Bronchial epithelial cell (primary cell): ENCODE measurements at regions not wholly inside any gene's neighbourhood (a gene's known extent, or its start where the extent isn't known, plus 50 kb on each side); places are given as distances from the start of the nearest gene placed in this dataset.

Source experiments
- DNase-seq: peaks from one replicate; pipeline ENCODE4 v3.0.0-alpha.2; 2010; ENCODE audit warnings: low read depth
- FAIRE-seq: peaks from 2 replicates; lab custom pipeline; 2011; peaks lifted over from hg19 to GRCh38; lab: Jason Lieb, UNC
- H3K27me3 ChIP-seq: 2 replicates; pipeline ENCODE4 v1.5.1; 2011; ENCODE audit warnings: low read length; ENCODE audit not compliant: control insufficient read depth, insufficient read depth
- H3K36me3 ChIP-seq: 2 replicates; pipeline ENCODE4 v1.5.1; 2011; ENCODE audit warnings: low read length; ENCODE audit not compliant: control insufficient read depth, insufficient read depth
- H3K4me3 ChIP-seq: 2 replicates; pipeline ENCODE4 v1.5.1; 2011; ENCODE audit warnings: mild to moderate bottlenecking, low read depth, low read length, control low read depth
- TF ChIP-seq, protein P1 (sequence below): IDR thresholded peaks from 2 replicates; pipeline ENCODE4 v1.5.1; 2011; ENCODE audit warnings: mild to moderate bottlenecking, moderate library complexity, low read length, control low read depth, inconsistent platforms; ENCODE audit not compliant: insufficient read depth, severe bottlenecking

GRCh38 chr13:26494571-26495195 is 62.8 kb upstream of the WASF3 start:
- no peaks in the 10 kb centered on the region for H3K36me3 ChIP-seq
- H3K4me3 ChIP-seq = no peak overlapping the region
- TF ChIP-seq, protein P1, sequence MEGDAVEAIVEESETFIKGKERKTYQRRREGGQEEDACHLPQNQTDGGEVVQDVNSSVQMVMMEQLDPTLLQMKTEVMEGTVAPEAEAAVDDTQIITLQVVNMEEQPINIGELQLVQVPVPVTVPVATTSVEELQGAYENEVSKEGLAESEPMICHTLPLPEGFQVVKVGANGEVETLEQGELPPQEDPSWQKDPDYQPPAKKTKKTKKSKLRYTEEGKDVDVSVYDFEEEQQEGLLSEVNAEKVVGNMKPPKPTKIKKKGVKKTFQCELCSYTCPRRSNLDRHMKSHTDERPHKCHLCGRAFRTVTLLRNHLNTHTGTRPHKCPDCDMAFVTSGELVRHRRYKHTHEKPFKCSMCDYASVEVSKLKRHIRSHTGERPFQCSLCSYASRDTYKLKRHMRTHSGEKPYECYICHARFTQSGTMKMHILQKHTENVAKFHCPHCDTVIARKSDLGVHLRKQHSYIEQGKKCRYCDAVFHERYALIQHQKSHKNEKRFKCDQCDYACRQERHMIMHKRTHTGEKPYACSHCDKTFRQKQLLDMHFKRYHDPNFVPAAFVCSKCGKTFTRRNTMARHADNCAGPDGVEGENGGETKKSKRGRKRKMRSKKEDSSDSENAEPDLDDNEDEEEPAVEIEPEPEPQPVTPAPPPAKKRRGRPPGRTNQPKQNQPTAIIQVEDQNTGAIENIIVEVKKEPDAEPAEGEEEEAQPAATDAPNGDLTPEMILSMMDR = no peak
- H3K27me3 ChIP-seq = no peaks in the 10 kb centered on the region
- no peak for FAIRE-seq
- DNase-seq = no peak

DNA sequence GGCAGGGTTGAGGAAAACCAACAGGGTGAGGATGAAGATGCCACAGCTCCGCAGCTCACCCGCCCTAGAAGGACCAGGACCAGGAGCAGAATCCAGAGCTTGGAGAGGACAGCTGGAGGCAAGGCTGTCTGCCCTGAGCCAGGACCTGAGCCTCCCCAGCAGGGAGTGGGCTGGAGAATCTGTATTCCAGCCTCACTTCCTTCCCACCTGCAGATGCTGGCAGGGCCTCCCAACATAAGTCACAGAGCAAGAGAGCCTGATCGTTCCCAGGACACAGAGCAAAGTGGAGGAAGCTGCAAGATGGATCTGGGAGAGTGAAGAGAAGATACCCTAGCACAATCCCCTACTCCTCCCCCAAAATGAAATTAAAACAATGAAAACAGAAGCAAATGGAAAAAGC is 61.7 kb upstream of the WASF3 start:
- no peaks in the 10 kb centered on the region for H3K36me3 ChIP-seq
- DNase-seq (no peak), FAIRE-seq (no peak)
- TF ChIP-seq, protein P1 = no peak
- no peaks in the 10 kb centered on the region for H3K27me3 ChIP-seq
- H3K4me3 ChIP-seq = no peak overlapping the region

GRCh38 chr13:26497968-26498511 is 59.4 kb upstream of the WASF3 start:
- FAIRE-seq = no peak
- TF ChIP-seq, protein P1 = no peak
- Histone ChIP-seq H3K27me3 (no peaks in the 10 kb centered on the region), H3K4me3 (no peak overlapping the region), H3K36me3 (no peaks in the 10 kb centered on the region)
- peak; percentile 61 for DNase-seq

DNA sequence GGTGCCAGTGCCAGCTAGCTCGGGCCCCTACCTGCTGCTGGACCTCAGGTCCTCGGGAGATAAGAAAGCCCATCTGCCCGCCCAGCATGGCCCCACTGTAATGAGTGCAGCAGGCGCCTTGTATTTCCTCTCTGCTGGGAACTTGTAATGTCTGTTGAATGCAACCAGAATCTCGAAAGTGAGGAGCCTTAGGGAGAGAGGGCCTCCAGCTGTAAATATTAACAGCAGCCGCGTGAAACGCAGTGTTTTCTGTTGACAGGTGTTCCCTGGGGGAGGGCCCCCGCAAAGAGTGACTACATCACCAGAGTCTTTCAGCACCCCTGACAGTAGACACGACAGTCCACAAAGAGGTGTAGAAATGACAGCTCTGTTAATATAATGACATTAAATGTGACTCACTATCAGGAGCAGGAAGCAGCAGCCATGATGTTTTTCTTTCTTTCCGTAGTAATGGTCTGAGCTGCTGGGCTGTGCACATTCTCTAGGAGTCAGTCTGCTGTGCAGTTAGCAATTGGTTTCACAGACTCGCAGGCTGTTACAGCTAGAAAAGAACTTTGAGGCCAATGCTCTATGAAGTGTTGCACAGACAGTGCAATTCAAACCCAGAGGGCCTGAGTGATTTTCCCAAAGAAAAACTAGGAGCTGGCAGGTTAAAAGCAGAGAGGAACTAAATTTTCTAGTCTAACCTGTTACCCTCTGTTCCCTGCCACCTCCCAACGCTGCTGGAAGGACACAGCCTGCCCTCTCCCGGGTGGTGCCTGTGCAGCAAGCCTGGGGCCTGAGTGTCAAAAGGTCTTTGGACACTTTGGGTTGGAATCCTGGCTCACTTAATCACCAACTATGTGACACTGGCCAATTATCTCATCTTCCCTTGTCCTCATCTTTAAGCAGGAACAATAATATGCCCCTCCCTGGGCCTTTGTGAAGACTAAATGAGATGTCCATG is 58.6 kb upstream of the WASF3 start:
- no peak overlapping the region for H3K4me3 ChIP-seq
- no peaks in the 10 kb centered on the region for H3K27me3 ChIP-seq
- no peak for FAIRE-seq
- peak; percentile 8 for DNase-seq
- TF ChIP-seq, protein P1 = peak; percentile 9
- no peaks in the 10 kb centered on the region for H3K36me3 ChIP-seq

DNA sequence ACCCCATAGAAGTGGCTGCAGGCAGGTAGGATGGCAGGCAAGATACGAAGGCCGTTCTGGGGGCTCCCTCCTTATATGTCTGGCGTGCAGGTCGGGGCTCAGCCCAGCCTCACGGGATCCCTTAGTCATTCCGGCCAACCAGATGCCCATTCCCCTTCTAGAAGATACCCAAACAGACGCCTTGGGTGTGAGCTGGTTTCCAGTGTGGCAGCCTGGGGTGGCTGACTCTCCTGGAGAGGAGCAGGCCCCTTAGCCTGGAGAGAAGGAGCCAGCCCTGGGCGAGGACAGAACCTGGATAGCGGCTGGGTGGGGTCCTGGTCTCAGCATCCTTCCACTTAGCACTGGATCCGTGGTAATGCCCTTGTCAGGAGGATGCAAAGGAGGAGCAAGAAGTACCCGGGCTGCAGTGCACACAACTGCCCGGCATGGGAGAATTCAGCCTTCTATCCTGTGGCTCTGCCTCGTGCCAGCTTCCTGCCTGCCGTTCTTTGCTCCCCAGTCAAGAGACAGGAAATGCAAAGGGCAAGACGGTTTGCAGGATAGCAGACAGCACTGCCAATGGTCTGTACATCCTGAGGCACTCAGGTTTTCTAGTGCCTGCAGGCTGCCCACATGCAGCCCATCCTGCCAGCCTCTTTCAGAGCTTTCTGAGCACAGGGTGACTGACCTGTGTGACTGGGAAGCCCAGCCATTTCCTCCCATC is 56.7 kb upstream of the WASF3 start:
- Histone ChIP-seq H3K4me3 (no peak overlapping the region), H3K27me3 (no peaks in the 10 kb centered on the region), H3K36me3 (no peaks in the 10 kb centered on the region)
- FAIRE-seq = peak; percentile 13
- no peak for DNase-seq
- TF ChIP-seq, protein P1 = no peak
